Keratinocyte (primary cell): ENCODE measurements at regions not wholly inside any gene's neighbourhood (a gene's known extent, or its start where the extent isn't known, plus 50 kb on each side); places are given as distances from the start of the nearest gene placed in this dataset.
A peak's percentile ranks its signal among the peaks of the same experiment; 100 is the strongest.

Source experiments
- DNase-seq: peaks from one replicate; pipeline ENCODE4 v3.0.0-alpha.2; 2011; ENCODE audit warnings: low read depth, missing footprints, low spot score
- FAIRE-seq: peaks from 2 replicates; lab custom pipeline; 2011; peaks lifted over from hg19 to GRCh38; lab: Jason Lieb, UNC
- H2AFZ ChIP-seq: 2 replicates; pipeline ENCODE4 v1.6.0; 2012; ENCODE audit warnings: low read length, control low read depth, inconsistent platforms; ENCODE audit not compliant: control insufficient read depth
- H3K27ac ChIP-seq: 2 replicates; pipeline ENCODE4 v1.5.1; 2011; ENCODE audit warnings: low read length; ENCODE audit not compliant: control insufficient read depth, insufficient read depth
- H3K27me3 ChIP-seq: 3 replicates; pipeline ENCODE4 v1.6.0; 2011; ENCODE audit warnings: low read length; ENCODE audit not compliant: control insufficient read depth, insufficient read depth; ENCODE audit errors: extremely low read depth
- H3K36me3 ChIP-seq, 2 experiments: 2 replicates in 1 of 2; 3 replicates in 1 of 2; pipeline ENCODE4 v1.5.1; 2011; ENCODE audit warnings: low read length in 2 of 2, mild to moderate bottlenecking in 1 of 2; ENCODE audit not compliant: control insufficient read depth in 2 of 2, insufficient read depth in 2 of 2; ENCODE audit errors: extremely low read depth in 1 of 2
- H3K4me1 ChIP-seq: 3 replicates; pipeline ENCODE4 v1.5.1; 2011; ENCODE audit warnings: low read length; ENCODE audit not compliant: control insufficient read depth, insufficient read depth; ENCODE audit errors: extremely low read depth
- H3K4me2 ChIP-seq: 3 replicates; pipeline ENCODE4 v1.6.0; 2011; ENCODE audit warnings: low read depth, low read length; ENCODE audit not compliant: control insufficient read depth, insufficient read depth; ENCODE audit errors: extremely low read depth
- H3K4me3 ChIP-seq, 3 experiments: fragments of 200-600 bp in 1 of 3; sonication (generic) in 1 of 3; 2 replicates in 2 of 3; 3 replicates in 1 of 3; pipeline ENCODE4 v1.5.1; 2011 to 2016; ENCODE audit warnings: low read length in 3 of 3, mild to moderate bottlenecking in 3 of 3, control low read depth in 2 of 3, inconsistent platforms in 1 of 3, low read depth in 1 of 3, mixed read lengths in 1 of 3, mixed run types in 1 of 3, moderate library complexity in 1 of 3; ENCODE audit not compliant: control insufficient read depth in 2 of 3, insufficient read depth in 2 of 3; ENCODE audit errors: extremely low read depth in 1 of 3
- H3K79me2 ChIP-seq: 2 replicates; pipeline ENCODE4 v1.6.0; 2012; ENCODE audit warnings: low read length; ENCODE audit not compliant: control insufficient read depth, insufficient read depth
- H3K9ac ChIP-seq: 3 replicates; pipeline ENCODE4 v1.6.0; 2011; ENCODE audit warnings: low read length; ENCODE audit not compliant: control insufficient read depth, insufficient read depth; ENCODE audit errors: extremely low read depth
- H3K9me1 ChIP-seq: 3 replicates; pipeline ENCODE4 v1.6.0; 2011; ENCODE audit warnings: low read length; ENCODE audit not compliant: control insufficient read depth, insufficient read depth; ENCODE audit errors: extremely low read depth
- H3K9me3 ChIP-seq: 2 replicates; pipeline ENCODE4 v1.5.1; 2012; ENCODE audit warnings: low read depth, low read length; ENCODE audit not compliant: control insufficient read depth
- H4K20me1 ChIP-seq: 3 replicates; pipeline ENCODE4 v1.6.0; 2011; ENCODE audit warnings: low read length; ENCODE audit not compliant: control insufficient read depth, insufficient read depth; ENCODE audit errors: extremely low read depth
- EZH2 ChIP-seq: IDR thresholded peaks from one replicate; pipeline ENCODE4 v1.6.1; 2012; ENCODE audit warnings: inconsistent platforms, mild to moderate bottlenecking, low read length, moderate library complexity
- dilution Hi-C: fragments of 300-500 bp; cut with MboI; formaldehyde crosslinking; loops from one replicate; pipeline ENCODE4 v1.7.0; 2020; ENCODE audit warnings: low sequenced_read_pairs; ENCODE audit not compliant: extremely low pct_ligation_motif_present
- TF ChIP-seq, protein P1 (sequence below), 3 experiments: IDR thresholded peaks in 1 of 3; conservative IDR thresholded peaks in 1 of 3; optimal IDR thresholded peaks in 1 of 3; 2 replicates in 2 of 3; 3 replicates in 1 of 3; pipeline versions ENCODE3 to v1.5.1; 2011; ENCODE audit warnings: low read length in 3 of 3, mild to moderate bottlenecking in 3 of 3, moderate library complexity in 2 of 3, control low read depth in 1 of 3, inconsistent platforms in 1 of 3; ENCODE audit not compliant: insufficient read depth in 2 of 3; ENCODE audit errors: extremely low read depth in 1 of 3

DNA sequence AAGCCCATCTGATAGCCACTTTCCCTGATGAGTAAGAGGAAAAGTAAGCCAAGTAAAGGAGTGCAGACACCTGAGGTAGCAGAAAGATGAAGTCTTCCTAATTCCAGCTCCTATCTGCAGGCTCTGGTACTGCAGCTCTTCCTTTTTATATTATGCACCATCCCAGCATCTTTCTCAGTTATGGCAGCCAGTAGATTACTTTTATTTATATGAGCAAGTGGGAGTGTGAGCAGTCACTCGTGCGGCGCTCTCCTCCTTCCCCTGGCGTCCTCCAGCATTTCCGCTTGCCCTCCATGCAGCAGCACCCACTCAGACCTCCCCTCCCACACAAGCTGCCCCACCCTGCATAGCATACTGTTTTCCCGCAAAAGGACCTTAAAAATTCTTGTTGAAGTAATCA is 465.9 kb upstream of the DPPA4 start:
- H3K4me3 ChIP-seq: no peak overlapping the region
- no peaks in the 10 kb centered on the region for H4K20me1 ChIP-seq
- no peak overlapping the region for H3K4me2 ChIP-seq
- DNase-seq (no peak), FAIRE-seq (no peak)
- H3K27me3 ChIP-seq: no peaks in the 10 kb centered on the region
- no peaks in the 10 kb centered on the region for H3K36me3 ChIP-seq
- no peak overlapping the region for H2AFZ ChIP-seq
- no peaks in the 10 kb centered on the region for H3K79me2 ChIP-seq
- H3K4me1 ChIP-seq: no peaks in the 10 kb centered on the region
- H3K9me3 ChIP-seq: no peaks in the 10 kb centered on the region
- TF ChIP-seq EZH2: no peak
- TF ChIP-seq, protein P1, sequence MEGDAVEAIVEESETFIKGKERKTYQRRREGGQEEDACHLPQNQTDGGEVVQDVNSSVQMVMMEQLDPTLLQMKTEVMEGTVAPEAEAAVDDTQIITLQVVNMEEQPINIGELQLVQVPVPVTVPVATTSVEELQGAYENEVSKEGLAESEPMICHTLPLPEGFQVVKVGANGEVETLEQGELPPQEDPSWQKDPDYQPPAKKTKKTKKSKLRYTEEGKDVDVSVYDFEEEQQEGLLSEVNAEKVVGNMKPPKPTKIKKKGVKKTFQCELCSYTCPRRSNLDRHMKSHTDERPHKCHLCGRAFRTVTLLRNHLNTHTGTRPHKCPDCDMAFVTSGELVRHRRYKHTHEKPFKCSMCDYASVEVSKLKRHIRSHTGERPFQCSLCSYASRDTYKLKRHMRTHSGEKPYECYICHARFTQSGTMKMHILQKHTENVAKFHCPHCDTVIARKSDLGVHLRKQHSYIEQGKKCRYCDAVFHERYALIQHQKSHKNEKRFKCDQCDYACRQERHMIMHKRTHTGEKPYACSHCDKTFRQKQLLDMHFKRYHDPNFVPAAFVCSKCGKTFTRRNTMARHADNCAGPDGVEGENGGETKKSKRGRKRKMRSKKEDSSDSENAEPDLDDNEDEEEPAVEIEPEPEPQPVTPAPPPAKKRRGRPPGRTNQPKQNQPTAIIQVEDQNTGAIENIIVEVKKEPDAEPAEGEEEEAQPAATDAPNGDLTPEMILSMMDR (optimal IDR thresholded peaks at IDR 0.05 in 1 of 3, IDR thresholded peaks at IDR 0.05 in 1 of 3, conservative IDR thresholded peaks at IDR 0.05 in 1 of 3; ENCODE audit: extremely low read depth in 1 of 3, insufficient read depth in 2 of 3, low read length in 3 of 3): peak in 2 of 3 experiments; percentile 33 to 58
- no peak overlapping the region for H3K9ac ChIP-seq
- no peak overlapping the region for H3K27ac ChIP-seq
- H3K9me1 ChIP-seq: no peaks in the 10 kb centered on the region
- dilution Hi-C loops: no loop called here

DNA sequence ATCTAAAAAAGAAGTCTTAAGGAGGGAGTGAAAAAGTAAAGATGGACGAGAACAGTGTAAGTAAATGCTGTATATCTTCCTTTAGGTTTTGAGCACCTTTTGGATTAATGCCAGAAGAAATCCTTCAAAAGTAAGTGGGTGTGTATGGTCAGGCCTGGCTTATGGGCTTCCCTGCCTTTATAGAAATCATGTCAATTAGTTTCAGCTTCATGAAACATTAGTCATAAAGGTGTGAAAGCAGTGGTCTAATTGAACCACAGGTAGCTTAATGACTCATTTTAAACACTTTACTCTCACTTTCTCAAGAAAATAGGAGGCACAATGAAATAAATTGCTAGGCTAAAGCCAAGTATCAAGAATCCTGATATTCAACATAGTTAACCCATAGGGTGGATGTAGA is 467.4 kb upstream of the DPPA4 start:
- Histone ChIP-seq H3K9ac (no peak overlapping the region), H3K4me1 (no peaks in the 10 kb centered on the region), H2AFZ (no peak overlapping the region), H3K27ac (no peak overlapping the region), H3K4me2 (no peak overlapping the region), H3K79me2 (no peaks in the 10 kb centered on the region), H3K9me1 (no peaks in the 10 kb centered on the region), H3K36me3 (no peaks in the 10 kb centered on the region), H4K20me1 (no peaks in the 10 kb centered on the region), H3K9me3 (no peaks in the 10 kb centered on the region), H3K27me3 (no peaks in the 10 kb centered on the region), H3K4me3 (no peak overlapping the region)
- FAIRE-seq (no peak), DNase-seq (peak; percentile 7)
- TF ChIP-seq, protein P1 (optimal IDR thresholded peaks at IDR 0.05 in 1 of 3, IDR thresholded peaks at IDR 0.05 in 1 of 3, conservative IDR thresholded peaks at IDR 0.05 in 1 of 3; ENCODE audit: extremely low read depth in 1 of 3, insufficient read depth in 2 of 3, low read length in 3 of 3): no peak
- dilution Hi-C loops: no loop called here
